Large intestine (tissue), 3 donors: ENCODE measurements at regions not wholly inside any gene's neighbourhood (a gene's known extent, or its start where the extent isn't known, plus 50 kb on each side); places are given as distances from the start of the nearest gene placed in this dataset.
"Not testable (repeated sequence)": the region's sequence is repeated elsewhere in the genome, so short reads cannot be mapped to it uniquely, and the experiment has no call there.

Source experiments
- DNase-seq, 2 donors: peaks; one replicate each; pipeline versions ENCODE4 v3.0.0 to v3.0.0-alpha.2; 2013
- H3K27ac ChIP-seq: one replicate; pipeline ENCODE4 v1.5.1; 2013; ENCODE audit warnings: low read length
- H3K27me3 ChIP-seq: 2 replicates; pipeline ENCODE4 v1.6.1; 2013; ENCODE audit warnings: low read length; ENCODE audit not compliant: control insufficient read depth, insufficient read depth
- H3K36me3 ChIP-seq: 2 replicates; pipeline ENCODE4 v1.6.1; 2013; ENCODE audit warnings: low read length; ENCODE audit not compliant: control insufficient read depth, insufficient read depth
- H3K4me1 ChIP-seq: one replicate; pipeline ENCODE4 v1.6.1; 2013; ENCODE audit warnings: low read length; ENCODE audit not compliant: control insufficient read depth, insufficient read depth
- H3K4me3 ChIP-seq: one replicate; pipeline ENCODE4 v1.5.1; 2013; ENCODE audit warnings: low read length
- H3K9me3 ChIP-seq: one replicate; pipeline ENCODE4 v1.6.1; 2013; ENCODE audit warnings: mild to moderate bottlenecking, low read depth, low read length, moderate library complexity; ENCODE audit not compliant: control insufficient read depth
- WGBS: methylation state at CpG from one replicate; pipeline ENCODE4 v1.1.5; 2013; ENCODE audit warnings: low lambda C conversion rate; ENCODE audit not compliant: insufficient coverage; 5-methylcytosine and 5-hydroxymethylcytosine counted together

GRCh38 chr19:29154163-29154562, 58.8 kb downstream of the UQCRFS1 start:
- no CpG with 5 or more reads among the region's 3 CpGs for WGBS
- no peaks in the 10 kb centered on the region for H3K9me3 ChIP-seq
- no peaks in the 10 kb centered on the region for H3K27me3 ChIP-seq
- H3K27ac ChIP-seq: no peak overlapping the region
- no peaks in the 10 kb centered on the region for H3K36me3 ChIP-seq
- no peak for DNase-seq
- H3K4me1 ChIP-seq: no peaks in the 10 kb centered on the region
- H3K4me3 ChIP-seq: no peak overlapping the region

- no peaks in the 10 kb centered on the region for H3K27me3 ChIP-seq
- H3K36me3 ChIP-seq: no peaks in the 10 kb centered on the region
- H3K4me1 ChIP-seq: no peaks in the 10 kb centered on the region
Measured at GRCh38 chr19:29145756-29146155, 67.2 kb downstream of the UQCRFS1 start.

GRCh38 chr19:29143183-29143582, 69.8 kb downstream of the UQCRFS1 start:
- Histone ChIP-seq H3K27ac (no peak overlapping the region), H3K9me3 (peaks cover 3% of the 10 kb centered on the region), H3K4me3 (no peak overlapping the region), H3K27me3 (no peaks in the 10 kb centered on the region), H3K36me3 (no peaks in the 10 kb centered on the region), H3K4me1 (no peaks in the 10 kb centered on the region)
- DNase-seq: no peak
- WGBS: no CpG with 5 or more reads among the region's 4 CpGs

More at GRCh38 chr19:29145756-29146155, 67.2 kb downstream of the UQCRFS1 start:
- Histone ChIP-seq H3K4me3 (no peak overlapping the region), H3K9me3 (no peaks in the 10 kb centered on the region), H3K27ac (no peak overlapping the region)
- no CpG with 5 or more reads among the region's 4 CpGs for WGBS
- DNase-seq: no peak

- H3K9me3 ChIP-seq: peaks cover 3% of the 10 kb centered on the region
- no peak overlapping the region for H3K27ac ChIP-seq
- no peak overlapping the region for H3K4me3 ChIP-seq
- H3K36me3 ChIP-seq: no peaks in the 10 kb centered on the region
- DNase-seq: no peak
- H3K4me1 ChIP-seq: no peaks in the 10 kb centered on the region
- no peaks in the 10 kb centered on the region for H3K27me3 ChIP-seq
Measured at GRCh38 chr19:29139227-29139626, 73.7 kb downstream of the UQCRFS1 start.

GRCh38 chr19:29138206-29138605, 74.7 kb downstream of the UQCRFS1 start:
- not testable (repeated sequence) for H3K36me3 ChIP-seq, H3K4me3 ChIP-seq, H3K4me1 ChIP-seq, H3K27me3 ChIP-seq, DNase-seq, H3K27ac ChIP-seq, H3K9me3 ChIP-seq
- WGBS: no CpG with 5 or more reads among the region's 3 CpGs

GRCh38 chr19:29131456-29131855, 81.5 kb downstream of the UQCRFS1 start:
- H3K27ac ChIP-seq: no peak overlapping the region
- H3K9me3 ChIP-seq: no peaks in the 10 kb centered on the region
- H3K27me3 ChIP-seq: no peaks in the 10 kb centered on the region
- no peak overlapping the region for H3K4me3 ChIP-seq
- no CpG with 5 or more reads among the region's 2 CpGs for WGBS
- H3K4me1 ChIP-seq: no peaks in the 10 kb centered on the region
- H3K36me3 ChIP-seq: no peaks in the 10 kb centered on the region
- no peak for DNase-seq

GRCh38 chr19:29129148-29129547, 83.8 kb downstream of the UQCRFS1 start:
- H3K36me3 ChIP-seq: no peaks in the 10 kb centered on the region
- 96% methylated on average over 10 of the region's 13 CpGs for WGBS
- DNase-seq: no peak
- H3K27me3 ChIP-seq: no peaks in the 10 kb centered on the region
- H3K9me3 ChIP-seq: no peaks in the 10 kb centered on the region
- H3K27ac ChIP-seq: no peak overlapping the region
- H3K4me1 ChIP-seq: no peaks in the 10 kb centered on the region
- no peak overlapping the region for H3K4me3 ChIP-seq

GRCh38 chr19:29128203-29128602, 84.7 kb downstream of the UQCRFS1 start:
- no peak for DNase-seq
- no peaks in the 10 kb centered on the region for H3K27me3 ChIP-seq
- H3K27ac ChIP-seq: no peak overlapping the region
- 100% methylated on average over 5 of the region's 8 CpGs for WGBS
- H3K4me3 ChIP-seq: no peak overlapping the region
- H3K36me3 ChIP-seq: no peaks in the 10 kb centered on the region
- no peaks in the 10 kb centered on the region for H3K4me1 ChIP-seq
- no peaks in the 10 kb centered on the region for H3K9me3 ChIP-seq

- no CpG with 5 or more reads among the region's 5 CpGs for WGBS
- DNase-seq: no peak
Measured at GRCh38 chr19:29122185-29122584, 90.8 kb downstream of the UQCRFS1 start.

GRCh38 chr19:29121684-29122083, 91.3 kb downstream of the UQCRFS1 start:
- Histone ChIP-seq H3K4me1 (no peaks in the 10 kb centered on the region), H3K27ac (no peak overlapping the region), H3K4me3 (no peak overlapping the region), H3K27me3 (no peaks in the 10 kb centered on the region), H3K9me3 (no peaks in the 10 kb centered on the region), H3K36me3 (no peaks in the 10 kb centered on the region)
- no CpG with 5 or more reads among the region's 3 CpGs for WGBS
- peak in 1 of 2 donors; percentile 12 for DNase-seq

More at GRCh38 chr19:29122185-29122584, 90.8 kb downstream of the UQCRFS1 start:
- Histone ChIP-seq H3K4me1 (no peaks in the 10 kb centered on the region), H3K4me3 (no peak overlapping the region), H3K9me3 (no peaks in the 10 kb centered on the region), H3K27me3 (no peaks in the 10 kb centered on the region), H3K27ac (no peak overlapping the region), H3K36me3 (no peaks in the 10 kb centered on the region)

- WGBS: no CpG with 5 or more reads among the region's 6 CpGs
- H3K4me1 ChIP-seq: no peaks in the 10 kb centered on the region
- peak; percentile 5 to 12 for DNase-seq
Measured at GRCh38 chr19:29120466-29120865, 92.5 kb downstream of the UQCRFS1 start.

More at GRCh38 chr19:29120466-29120865, 92.5 kb downstream of the UQCRFS1 start:
- H3K27me3 ChIP-seq: no peaks in the 10 kb centered on the region
- no peaks in the 10 kb centered on the region for H3K36me3 ChIP-seq
- H3K9me3 ChIP-seq: no peaks in the 10 kb centered on the region
- no peak overlapping the region for H3K27ac ChIP-seq
- H3K4me3 ChIP-seq: no peak overlapping the region
